ENCODE measurements at regions not wholly inside any gene's neighbourhood (a gene's known extent, or its start where the extent isn't known, plus 50 kb on each side); places are given as distances from the start of the nearest gene placed in this dataset.
"Not testable (repeated sequence)": the region's sequence is repeated elsewhere in the genome, so short reads cannot be mapped to it uniquely, and the experiment has no call there.

- not testable (repeated sequence) for TF ChIP-seq EZH2 (IDR thresholded peaks at IDR 0.05; ENCODE audit: low read length, unreplicated experiment); EZH2phosphoT487 (IDR thresholded peaks at IDR 0.05; ENCODE audit: borderline replicate concordance, low read length)
These were observed 350.4 kb upstream of the NT5C1B start for GRCh38 chr2:18939740-18940139.
